CD14-positive monocyte (primary cell): ENCODE measurements at regions not wholly inside any gene's neighbourhood (a gene's known extent, or its start where the extent isn't known, plus 50 kb on each side); places are given as distances from the start of the nearest gene placed in this dataset.

ENCODE experiments used
- DNase-seq, 3 donors: peaks; one replicate each; pipeline ENCODE4 v3.0.0-alpha.2; 2011 to 2022
- H2AFZ ChIP-seq: 2 replicates; pipeline ENCODE4 v1.6.0; 2012; ENCODE audit warnings: mild to moderate bottlenecking, low read depth, low read length, inconsistent platforms; ENCODE audit not compliant: insufficient read depth, poor library complexity, severe bottlenecking
- H3K27ac ChIP-seq, 2 donors: 1 replicate in 1 of 2; 2 replicates in 1 of 2; pipeline ENCODE4 v1.5.1; 2012 to 2013; ENCODE audit warnings: low read length in 2 of 2, control low read depth in 1 of 2, inconsistent platforms in 1 of 2, low read depth in 1 of 2, mild to moderate bottlenecking in 1 of 2
- H3K27me3 ChIP-seq, 2 donors: one replicate each; pipeline versions ENCODE4 v1.6.0 to v1.6.1; 2011 to 2013; ENCODE audit warnings: low read length in 2 of 2; ENCODE audit not compliant: control insufficient read depth in 2 of 2, insufficient read depth in 2 of 2
- H3K36me3 ChIP-seq, 2 donors: replicated peaks in 1 of 2; 1 replicate in 1 of 2; 2 replicates in 1 of 2; pipeline versions ENCODE4 v1.5.1 to v1.6.1; 2012 to 2013; ENCODE audit warnings: low read length in 2 of 2, control low read depth in 1 of 2, inconsistent platforms in 1 of 2, mild to moderate bottlenecking in 1 of 2; ENCODE audit not compliant: insufficient read depth in 2 of 2, control insufficient read depth in 1 of 2
- H3K4me1 ChIP-seq, 2 donors: 1 replicate in 1 of 2; 2 replicates in 1 of 2; pipeline versions ENCODE4 v1.5.1 to v1.6.1; 2012 to 2013; ENCODE audit warnings: low read length in 2 of 2, control low read depth in 1 of 2, inconsistent platforms in 1 of 2, mild to moderate bottlenecking in 1 of 2, moderate library complexity in 1 of 2; ENCODE audit not compliant: insufficient read depth in 2 of 2, control insufficient read depth in 1 of 2
- H3K4me2 ChIP-seq: replicated peaks from 2 replicates; pipeline ENCODE3; 2012; ENCODE audit warnings: low read length, moderate library complexity, mild to moderate bottlenecking; ENCODE audit not compliant: poor library complexity, severe bottlenecking; ENCODE audit errors: extremely low read depth
- H3K4me3 ChIP-seq, 3 experiments: fragments of 200-600 bp in 1 of 3; sonication (generic) in 1 of 3; replicated peaks in 1 of 3; 1 replicate in 2 of 3; 2 replicates in 1 of 3; pipeline ENCODE4 v1.5.1; 2011 to 2013; ENCODE audit warnings: low read length in 3 of 3, mild to moderate bottlenecking in 3 of 3, control low read depth in 2 of 3, low read depth in 2 of 3, inconsistent platforms in 1 of 3, moderate library complexity in 1 of 3
- H3K79me2 ChIP-seq: 2 replicates; pipeline ENCODE4 v1.6.0; 2012; ENCODE audit warnings: mild to moderate bottlenecking, control low read depth, inconsistent platforms, low read length, moderate library complexity; ENCODE audit not compliant: insufficient read depth
- H3K9ac ChIP-seq: 2 replicates; pipeline ENCODE4 v1.6.0; 2017; ENCODE audit warnings: low read length, mild to moderate bottlenecking; ENCODE audit not compliant: insufficient read depth, poor library complexity, severe bottlenecking
- H3K9me3 ChIP-seq, 2 donors: replicated peaks in 1 of 2; 1 replicate in 1 of 2; 2 replicates in 1 of 2; pipeline versions ENCODE4 v1.5.1 to v1.6.1; 2012 to 2013; ENCODE audit warnings: low read length in 2 of 2, control low read depth in 1 of 2; ENCODE audit not compliant: control insufficient read depth in 1 of 2, insufficient read depth in 1 of 2
- H4K20me1 ChIP-seq: 2 replicates; pipeline ENCODE4 v1.6.0; 2012; ENCODE audit warnings: mild to moderate bottlenecking, low read length, control low read depth, moderate library complexity; ENCODE audit not compliant: insufficient read depth
- H3K27ac Mint-ChIP-seq, 7 donors: one replicate each; pipeline ENCODE4 v1.8.0; 2020; ENCODE audit warnings: mild to moderate bottlenecking in 7 of 7, mixed read lengths in 7 of 7, moderate library complexity in 6 of 7, inconsistent platforms in 2 of 7
- H3K27me3 Mint-ChIP-seq, 3 donors: one replicate each; pipeline ENCODE4 v1.8.0; 2021 to 2022; ENCODE audit warnings: low read depth in 3 of 3, mild to moderate bottlenecking in 3 of 3, mixed read lengths in 3 of 3, moderate library complexity in 3 of 3, inconsistent platforms in 1 of 3
- H3K36me3 Mint-ChIP-seq, 2 donors: one replicate each; pipeline ENCODE4 v1.8.0; 2020; ENCODE audit warnings: mixed read lengths in 2 of 2, inconsistent platforms in 1 of 2, mild to moderate bottlenecking in 1 of 2
- H3K4me1 Mint-ChIP-seq: one replicate; pipeline ENCODE4 v1.8.0; 2020; ENCODE audit warnings: mild to moderate bottlenecking, mixed read lengths
- H3K4me3 Mint-ChIP-seq, 2 donors: one replicate each; pipeline ENCODE4 v1.8.0; 2020; ENCODE audit warnings: mild to moderate bottlenecking in 2 of 2, mixed read lengths in 2 of 2, moderate library complexity in 1 of 2
- H3K9me3 Mint-ChIP-seq, 7 donors: one replicate each; pipeline ENCODE4 v1.8.0; 2020 to 2022; ENCODE audit warnings: mixed read lengths in 7 of 7, mild to moderate bottlenecking in 6 of 7, moderate library complexity in 6 of 7, inconsistent platforms in 2 of 7
- CTCF ChIP-seq: fragments of 200-600 bp; IDR thresholded peaks from one replicate; pipeline ENCODE4 v1.8.0; 2022; ENCODE audit warnings: antibody characterized with exemption, mild to moderate bottlenecking
- WGBS: methylation state at CpG from one replicate; pipeline ENCODE4 v1.1.5; 2013; ENCODE audit warnings: missing lambda C conversion rate; ENCODE audit not compliant: insufficient coverage; 5-methylcytosine and 5-hydroxymethylcytosine counted together
- intact Hi-C, 2 donors: fragments of 100-400 bp; cut with micrococcal nuclease; formaldehyde crosslinking; loops; one replicate each; pipeline versions ENCODE4 v1.15.0 to v1.15.1; 2023

- no peak for TF ChIP-seq CTCF
- H3K36me3 Mint-ChIP-seq = no peaks in the 10 kb centered on the region
- Histone ChIP-seq H4K20me1 (no peaks in the 10 kb centered on the region), H3K4me3 (no peak overlapping the region), H3K4me1 (no peaks in the 10 kb centered on the region), H2AFZ (no peak overlapping the region), H3K79me2 (no peaks in the 10 kb centered on the region), H3K9me3 (no peaks in the 10 kb centered on the region), H3K36me3 (no peaks in the 10 kb centered on the region), H3K27ac (no peak overlapping the region), H3K9ac (no peak overlapping the region), H3K27me3 (no peaks in the 10 kb centered on the region), H3K4me2 (no peak overlapping the region)
- no peak overlapping the region for H3K4me3 Mint-ChIP-seq
- H3K9me3 Mint-ChIP-seq = peaks cover 0 to 4% (median 0%) of the 10 kb centered on the region in 7 donors
- H3K4me1 Mint-ChIP-seq = no peaks in the 10 kb centered on the region
- intact Hi-C loops = no loop called here
- no peak overlapping the region for H3K27ac Mint-ChIP-seq
- no peaks in the 10 kb centered on the region for H3K27me3 Mint-ChIP-seq
- DNase-seq = no peak
- WGBS = no CpG with 5 or more reads among the region's 1 CpG
Measured at GRCh38 chr9:28600226-28600625, 1026.9 kb upstream of the C9orf72 start.

- intact Hi-C loops = no loop called here
- Histone ChIP-seq H3K36me3 (no peaks in the 10 kb centered on the region), H2AFZ (no peak overlapping the region), H3K9ac (no peak overlapping the region), H3K27me3 (no peaks in the 10 kb centered on the region), H3K9me3 (peaks cover 0 to 4% of the 10 kb centered on the region in 2 donors), H3K4me2 (no peak overlapping the region), H4K20me1 (no peaks in the 10 kb centered on the region), H3K4me1 (no peaks in the 10 kb centered on the region), H3K4me3 (no peak overlapping the region), H3K27ac (no peak overlapping the region), H3K79me2 (no peaks in the 10 kb centered on the region)
- Mint-ChIP-seq H3K9me3 (peaks cover 0 to 4% (median 0%) of the 10 kb centered on the region in 7 donors), H3K4me3 (no peak overlapping the region), H3K27me3 (no peaks in the 10 kb centered on the region), H3K27ac (no peak overlapping the region), H3K4me1 (no peaks in the 10 kb centered on the region), H3K36me3 (no peaks in the 10 kb centered on the region)
- DNase-seq = no peak
- TF ChIP-seq CTCF = no peak
Measured at GRCh38 chr9:28607843-28608242, 1034.6 kb upstream of the C9orf72 start.
